G401 (cell line): ENCODE measurements at regions not wholly inside any gene's neighbourhood (a gene's known extent, or its start where the extent isn't known, plus 50 kb on each side); places are given as distances from the start of the nearest gene placed in this dataset.
"Not testable (repeated sequence)": the region's sequence is repeated elsewhere in the genome, so short reads cannot be mapped to it uniquely, and the experiment has no call there.

ENCODE experiments used
- DNase-seq: peaks from one replicate; pipeline ENCODE4 v3.0.0-alpha.2; 2015; ENCODE audit warnings: low spot score
- in situ Hi-C: cut with HindIII; loops from 2 replicates; pipeline ENCODE4 v1.10.0; 2016; ENCODE audit warnings: low sequenced_read_pairs, mixed read lengths

DNA sequence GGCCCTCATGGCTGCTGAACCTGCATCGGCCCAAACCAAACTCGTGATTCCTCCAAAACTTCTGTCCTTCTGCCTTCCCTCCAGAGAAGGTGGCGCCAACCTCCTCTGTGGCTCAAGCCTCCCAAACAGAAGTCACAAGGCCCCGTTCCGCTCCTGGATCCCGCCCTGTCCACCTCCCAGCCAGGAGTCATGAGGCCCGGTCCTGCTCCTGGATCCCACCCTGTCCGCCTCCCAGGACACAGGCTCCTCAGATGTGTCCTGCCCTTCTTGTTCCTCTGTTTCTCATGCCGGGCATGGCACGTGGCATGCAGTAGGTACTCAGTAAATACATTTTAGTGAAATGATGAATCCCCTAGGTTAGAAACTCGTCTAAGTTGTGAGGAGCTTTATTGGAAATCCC, 94.2 kb upstream of the SFSWAP start:
- DNase-seq, result no peak
- in situ Hi-C loops, result no loop called here

- in situ Hi-C loops, result no loop called here
- DNase-seq, result no peak
Measured at GRCh38 chr12:131617179-131617578, 93.7 kb upstream of the SFSWAP start.

GRCh38 chr12:131617596-131618302, 93.1 kb upstream of the SFSWAP start:
- in situ Hi-C loops, result no loop called here
- DNase-seq, result no peak

- DNase-seq, result no peak
- in situ Hi-C loops, result no loop called here
Measured at GRCh38 chr12:131618303-131618658, 92.6 kb upstream of the SFSWAP start.

- in situ Hi-C loops, result no loop called here
- DNase-seq, result no peak
Measured at GRCh38 chr12:131618701-131619100, 92.2 kb upstream of the SFSWAP start.

- DNase-seq, result no peak
- in situ Hi-C loops, result no loop called here
Measured at GRCh38 chr12:131619106-131619642, 91.7 kb upstream of the SFSWAP start.

DNA sequence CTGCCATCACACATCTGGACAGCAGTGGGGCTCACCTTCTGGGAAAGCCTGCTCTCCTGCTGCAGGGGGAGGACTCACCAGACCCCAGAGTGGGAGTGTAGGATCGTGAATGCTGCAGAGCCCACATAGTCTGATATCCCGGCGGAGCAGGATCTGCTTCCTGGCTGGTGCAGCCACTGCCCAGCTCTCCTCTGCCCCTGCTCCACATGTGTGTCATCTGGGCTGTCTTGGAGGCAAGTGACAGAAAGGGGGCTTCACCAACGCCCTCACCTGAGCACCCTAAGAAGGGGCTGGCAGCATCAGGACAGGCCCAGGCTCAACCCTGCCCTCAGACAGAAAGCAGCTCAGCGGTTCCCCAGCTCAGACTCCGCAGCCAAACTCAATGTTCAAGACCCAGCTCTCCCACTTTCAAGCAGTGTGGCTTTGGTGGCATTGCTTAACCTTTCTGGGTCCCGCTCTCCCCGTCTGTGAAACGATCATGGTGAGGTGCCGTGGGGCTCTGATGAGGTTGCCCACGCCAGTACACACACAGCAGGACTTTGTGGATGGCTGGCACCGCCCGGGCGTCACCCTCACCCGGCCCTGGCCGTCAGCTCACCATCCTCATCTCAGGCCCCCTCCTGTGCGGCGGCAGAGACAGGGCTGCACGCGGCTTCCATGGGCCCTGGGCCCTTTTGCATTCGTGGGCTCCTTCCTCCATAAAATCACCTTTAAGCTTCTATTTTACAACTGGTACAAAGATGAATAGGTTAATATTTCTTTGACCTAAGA, 91.0 kb upstream of the SFSWAP start:
- no peak for DNase-seq
- in situ Hi-C loops, result no loop called here

- no peak for DNase-seq
- in situ Hi-C loops, result no loop called here
Measured at GRCh38 chr12:131620520-131620919, 90.4 kb upstream of the SFSWAP start.

DNA sequence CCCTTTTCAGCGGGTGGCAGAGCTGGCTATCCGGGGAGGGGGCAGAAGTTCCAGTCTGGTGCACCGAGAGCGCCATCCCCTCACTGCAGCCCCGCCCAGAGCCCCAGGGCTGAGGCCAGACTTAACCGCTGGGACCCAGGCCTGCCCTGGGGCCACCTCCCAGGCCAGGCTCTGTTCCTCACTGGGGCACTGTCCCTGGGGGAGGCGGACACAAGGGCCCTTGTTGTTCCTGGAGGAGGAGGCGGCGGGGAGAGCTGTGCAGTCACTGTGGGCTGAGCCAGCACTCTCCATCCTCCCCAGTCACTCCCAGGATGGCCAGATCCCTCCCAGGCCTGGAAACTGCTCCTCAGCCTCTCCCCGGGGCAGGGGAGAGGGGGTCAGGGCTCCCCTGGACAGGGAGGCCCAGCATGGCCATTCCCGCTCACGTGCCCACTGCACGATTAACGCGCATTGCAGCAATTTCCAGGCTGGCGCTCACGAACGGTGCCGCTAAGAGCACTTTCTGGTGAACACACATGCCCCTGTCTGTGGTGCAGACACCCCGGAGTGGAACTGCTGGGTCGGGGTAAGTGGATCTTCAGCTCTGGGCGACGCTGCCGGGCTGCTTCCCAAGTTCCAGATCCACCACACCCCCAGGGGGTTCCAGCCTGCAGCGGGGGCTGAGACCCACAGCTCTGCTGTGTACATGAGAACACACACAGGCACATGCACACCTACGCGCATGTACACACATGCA, 89.8 kb upstream of the SFSWAP start:
- in situ Hi-C loops, result no loop called here
- no peak for DNase-seq

DNA sequence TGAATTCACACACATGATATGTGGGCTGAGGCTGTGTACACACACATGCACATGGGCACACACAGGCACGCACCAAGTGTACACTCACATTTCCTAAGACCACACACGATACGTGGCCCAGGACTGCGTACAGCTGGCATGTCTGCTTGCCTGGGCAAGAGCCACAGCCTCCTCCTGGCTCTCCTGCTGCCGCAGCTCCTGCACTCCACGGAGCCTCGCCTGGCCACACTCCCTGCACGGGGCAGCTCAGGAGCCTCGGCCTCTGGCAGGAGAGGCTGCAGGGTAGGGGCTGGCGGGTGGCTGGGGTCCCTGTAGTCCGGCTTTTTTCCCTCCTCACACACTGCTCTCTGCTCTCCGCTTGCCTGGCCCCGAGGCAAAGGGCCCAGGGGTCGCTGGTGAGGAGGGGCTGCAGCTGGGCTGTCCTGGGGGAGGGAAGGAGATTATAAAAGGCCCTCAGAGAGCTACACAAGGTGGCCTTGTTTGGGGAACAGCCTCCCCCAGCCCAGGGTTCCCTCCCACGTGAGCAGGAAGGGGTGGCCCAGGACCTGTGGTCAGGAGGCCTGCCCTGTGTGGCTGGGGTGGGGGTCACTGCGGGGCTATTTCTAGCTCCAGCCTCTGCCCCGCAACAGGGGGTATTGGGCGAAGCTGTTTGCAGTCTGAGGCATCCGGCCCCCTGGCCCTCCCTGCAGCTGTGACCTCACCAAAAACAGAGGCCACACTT, 89.0 kb upstream of the SFSWAP start:
- in situ Hi-C loops, result no loop called here
- peak; percentile 65 for DNase-seq

GRCh38 chr12:131622422-131622955, 88.4 kb upstream of the SFSWAP start:
- in situ Hi-C loops, result no loop called here
- no peak for DNase-seq

DNA sequence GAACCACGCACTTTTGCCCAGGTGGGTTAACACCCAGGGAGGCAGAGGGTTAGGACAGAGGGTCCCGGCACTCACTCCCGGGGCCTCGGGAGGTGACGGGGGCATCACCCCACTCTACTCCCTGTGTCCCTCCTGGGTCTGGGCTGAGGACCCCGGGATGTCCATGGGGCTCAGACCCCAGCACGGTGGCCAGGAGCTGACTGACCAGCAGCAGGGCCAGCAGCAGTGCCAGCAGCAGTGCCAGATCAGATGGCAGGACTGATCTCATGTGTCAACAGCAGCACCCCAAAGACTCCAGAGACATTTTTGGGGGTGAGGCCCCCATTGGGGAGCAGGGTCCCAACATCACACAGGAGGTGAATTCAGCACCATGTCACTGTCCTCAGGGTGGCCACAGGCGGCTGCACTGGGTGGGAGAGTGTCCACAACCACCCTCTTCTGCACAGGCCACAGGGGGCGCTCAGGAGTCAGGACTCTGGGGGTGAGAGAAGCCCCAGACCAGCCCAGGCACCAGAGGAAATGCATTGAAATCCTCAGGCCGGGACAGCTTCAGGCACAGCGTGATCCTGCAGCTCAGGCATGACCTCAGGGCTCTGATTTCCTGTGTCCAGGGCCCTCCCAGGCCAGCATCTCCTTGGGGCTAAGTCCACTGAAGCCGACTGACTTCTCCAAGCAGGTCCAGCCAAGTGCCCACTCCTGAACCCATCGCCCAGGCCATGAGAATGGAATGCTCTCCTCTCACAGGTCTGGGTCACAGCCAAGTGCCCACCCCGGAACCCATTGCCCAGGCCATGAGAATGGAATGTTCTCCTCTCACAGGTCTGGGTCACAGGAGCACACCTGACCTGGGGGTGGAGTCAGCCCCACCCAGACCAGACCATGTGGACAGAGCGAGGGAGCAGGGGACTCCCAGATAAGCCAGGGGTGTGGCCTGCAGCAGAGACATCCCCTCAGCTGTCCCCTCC, 87.2 kb upstream of the SFSWAP start:
- DNase-seq, in situ Hi-C loops: not testable (repeated sequence)

GRCh38 chr12:131624369-131624739, 86.5 kb upstream of the SFSWAP start:
- in situ Hi-C loops, DNase-seq: not testable (repeated sequence)

DNA sequence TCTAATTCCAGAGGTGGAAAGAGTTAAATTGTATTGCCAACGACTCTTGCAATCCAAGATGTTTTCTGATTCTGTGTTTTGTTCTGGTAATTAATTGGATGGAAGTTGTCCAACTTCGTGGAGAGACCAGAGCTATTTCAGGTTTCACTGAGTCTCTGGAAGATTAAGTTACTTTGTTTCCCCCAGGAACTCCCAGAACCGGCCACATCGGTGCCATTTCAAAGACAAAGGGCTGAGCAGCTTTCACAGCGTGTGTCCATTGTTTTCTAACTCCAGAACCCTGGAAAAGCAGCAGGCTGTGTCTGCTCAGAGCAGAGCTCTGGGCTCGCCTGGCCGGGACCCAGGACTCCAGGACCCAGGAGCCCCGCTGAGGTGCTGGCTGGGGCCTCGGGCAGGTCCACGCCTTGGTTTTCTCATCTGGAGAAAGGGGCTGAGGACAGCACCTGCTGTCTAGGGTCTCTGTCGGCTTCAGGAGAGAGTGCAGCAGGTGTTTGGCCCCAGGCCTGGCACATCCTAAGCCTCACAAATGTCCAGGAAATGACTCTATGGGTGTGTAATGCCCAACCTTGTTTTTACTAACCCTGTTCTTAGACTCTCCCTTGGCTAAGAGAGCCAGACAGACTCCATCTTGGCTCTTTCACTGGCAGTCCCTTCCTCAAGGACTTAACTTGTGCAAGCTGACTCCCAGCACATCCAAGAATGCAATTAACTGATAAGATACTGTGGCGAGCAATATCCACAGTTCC, 86.0 kb upstream of the SFSWAP start:
- in situ Hi-C loops, result not testable (repeated sequence)
- DNase-seq, result peak; percentile 29

DNA sequence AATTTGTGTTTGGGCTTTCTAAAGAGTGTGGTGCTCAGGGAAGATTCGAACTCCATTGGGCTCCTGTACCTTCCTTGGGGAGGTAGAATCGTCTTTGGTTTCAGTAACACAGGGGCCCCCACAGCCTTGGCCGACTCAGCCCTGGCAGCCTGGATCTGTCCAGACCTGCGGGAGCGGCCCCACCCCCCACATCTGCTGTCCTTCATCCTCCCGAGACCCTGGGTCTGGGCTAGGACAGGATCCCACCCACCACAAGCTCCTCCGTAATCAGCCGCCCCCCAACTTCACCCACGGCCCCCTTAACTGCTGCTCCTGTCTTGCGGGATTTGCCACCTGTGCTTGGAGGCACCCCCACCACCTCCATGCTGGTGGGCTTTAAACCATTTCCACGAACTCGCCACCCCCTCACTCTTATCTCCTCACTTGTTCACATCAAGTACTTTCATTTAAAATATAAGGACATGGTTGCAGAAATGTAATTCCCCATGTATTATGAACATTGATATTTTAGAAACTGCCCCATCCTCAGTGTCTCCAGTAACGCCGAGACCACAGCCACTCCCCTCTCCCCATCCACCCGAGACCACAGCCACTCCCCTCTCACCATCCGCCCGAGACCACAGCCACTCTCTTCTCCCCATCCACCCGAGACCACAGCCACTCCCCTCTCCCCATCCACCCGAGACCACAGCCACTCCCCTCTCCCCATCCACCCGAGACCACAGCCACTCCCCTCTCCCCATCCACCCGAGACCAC, 84.7 kb upstream of the SFSWAP start:
- DNase-seq, in situ Hi-C loops: not testable (repeated sequence)

DNA sequence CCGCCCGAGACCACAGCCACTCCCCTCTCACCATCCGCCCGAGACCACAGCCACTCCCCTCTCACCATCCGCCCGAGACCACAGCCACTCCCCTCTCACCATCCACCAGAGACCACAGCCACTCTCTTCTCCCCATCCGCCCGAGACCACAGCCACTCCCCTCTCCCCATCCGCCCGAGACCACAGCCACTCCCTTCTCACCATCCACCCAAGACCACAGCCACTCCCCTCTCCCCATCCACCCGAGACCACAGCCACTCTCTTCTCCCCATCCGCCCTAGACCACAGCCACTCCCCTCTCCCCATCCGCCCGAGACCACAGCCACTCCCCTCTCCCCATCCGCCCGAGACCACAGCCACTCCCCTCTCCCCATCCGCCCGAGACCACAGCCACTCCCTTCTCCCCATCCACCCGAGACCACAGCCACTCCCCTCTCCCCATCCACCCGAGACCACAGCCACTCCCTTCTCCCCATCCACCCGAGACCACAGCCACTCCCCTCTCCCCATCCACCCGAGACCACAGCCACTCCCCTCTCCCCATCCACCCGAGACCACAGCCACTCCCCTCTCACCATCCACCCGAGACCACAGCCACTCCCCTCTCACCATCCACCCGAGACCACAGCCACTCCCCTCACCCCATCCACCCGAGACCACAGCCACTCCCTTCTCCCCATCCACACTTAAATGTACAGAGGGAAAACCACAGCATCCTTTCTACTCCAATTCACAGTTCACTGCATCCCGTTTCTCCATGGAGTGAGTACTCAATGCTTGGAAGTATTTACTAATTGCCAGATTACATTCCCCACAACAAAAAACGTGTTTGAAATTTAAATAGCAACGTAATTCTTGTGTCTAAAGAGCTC, 83.5 kb upstream of the SFSWAP start:
- DNase-seq, in situ Hi-C loops: not testable (repeated sequence)
